ENCODE measurements at regions not wholly inside any gene's neighbourhood (a gene's known extent, or its start where the extent isn't known, plus 50 kb on each side); places are given as distances from the start of the nearest gene placed in this dataset.

- TF ChIP-seq CTCF (IDR thresholded peaks at IDR 0.05; ENCODE audit: low read depth, low read length) (no peak), EZH2phosphoT487 (IDR thresholded peaks at IDR 0.05; ENCODE audit: low read depth) (no peak)
These were observed 582.2 kb upstream of the ARID1B start for GRCh38 chr6:156194981-156195380.
